WTC11 (cell line): ENCODE measurements at regions not wholly inside any gene's neighbourhood (a gene's known extent, or its start where the extent isn't known, plus 50 kb on each side); places are given as distances from the start of the nearest gene placed in this dataset.

Experiments used
- ATF2 ChIP-seq: sonication (generic); formaldehyde crosslinking; IDR thresholded peaks from 2 replicates; pipeline ENCODE4 v1.8.1; 2022; ENCODE audit warnings: low read depth, missing genetic modification reagents, borderline replicate concordance
- CREB1 ChIP-seq: sonication (generic); formaldehyde crosslinking; IDR thresholded peaks from 2 replicates; pipeline ENCODE4 v1.8.0; 2023; ENCODE audit warnings: mild to moderate bottlenecking, missing genetic modification reagents
- CTCF ChIP-seq: fragments of 200-600 bp; IDR thresholded peaks from 2 replicates; pipeline ENCODE4 v1.8.0; 2022; ENCODE audit warnings: antibody characterized with exemption
- FOXP1 ChIP-seq: sonication (generic); formaldehyde crosslinking; IDR thresholded peaks from 2 replicates; pipeline ENCODE4 v1.8.0; 2022; ENCODE audit warnings: missing genetic modification reagents, mild to moderate bottlenecking, moderate library complexity, borderline replicate concordance
- JUN ChIP-seq: sonication (generic); formaldehyde crosslinking; IDR thresholded peaks from 2 replicates; pipeline ENCODE4 v1.8.0; 2023; ENCODE audit warnings: mild to moderate bottlenecking, missing genetic modification reagents
- NR3C1 ChIP-seq: sonication (generic); formaldehyde crosslinking; conservative IDR thresholded peaks from 2 replicates; pipeline ENCODE4 v1.8.1; 2023; ENCODE audit warnings: low read depth, mild to moderate bottlenecking, missing genetic modification reagents
- SOX15 ChIP-seq: fragments of 250-450 bp; sonication (Bioruptor Pico); IDR thresholded peaks from 2 replicates; pipeline ENCODE4 v1.9.0; 2021; ENCODE audit warnings: mild to moderate bottlenecking
- TCF7 ChIP-seq: sonication (generic); formaldehyde crosslinking; IDR thresholded peaks from 2 replicates; pipeline ENCODE4 v1.8.0; 2022; ENCODE audit warnings: mild to moderate bottlenecking, low read depth, missing genetic modification reagents, moderate library complexity
- TP53 ChIP-seq: sonication (generic); formaldehyde crosslinking; IDR thresholded peaks from 2 replicates; pipeline ENCODE4 v1.8.1; 2023; ENCODE audit warnings: mild to moderate bottlenecking, missing genetic modification reagents
- ZNF263 ChIP-seq: sonication (generic); formaldehyde crosslinking; IDR thresholded peaks from 2 replicates; pipeline ENCODE4 v1.8.1; 2022; ENCODE audit warnings: low read depth, mild to moderate bottlenecking, moderate library complexity, missing genetic modification reagents
- ZNF396 ChIP-seq: fragments of 250-450 bp; sonication (Bioruptor Pico); IDR thresholded peaks from 2 replicates; pipeline ENCODE4 v1.8.0; 2021; ENCODE audit warnings: mild to moderate bottlenecking, moderate library complexity, borderline replicate concordance
- ZSCAN18 ChIP-seq: fragments of 250-450 bp; sonication (Bioruptor Pico); IDR thresholded peaks from 2 replicates; pipeline ENCODE4 v2.1.2; 2022; ENCODE audit warnings: mild to moderate bottlenecking, moderate library complexity
- TF ChIP-seq, protein P1 (sequence below): sonication (generic); formaldehyde crosslinking; IDR thresholded peaks from 2 replicates; pipeline ENCODE4 v1.8.0; 2022; ENCODE audit warnings: mild to moderate bottlenecking, missing genetic modification reagents

DNA sequence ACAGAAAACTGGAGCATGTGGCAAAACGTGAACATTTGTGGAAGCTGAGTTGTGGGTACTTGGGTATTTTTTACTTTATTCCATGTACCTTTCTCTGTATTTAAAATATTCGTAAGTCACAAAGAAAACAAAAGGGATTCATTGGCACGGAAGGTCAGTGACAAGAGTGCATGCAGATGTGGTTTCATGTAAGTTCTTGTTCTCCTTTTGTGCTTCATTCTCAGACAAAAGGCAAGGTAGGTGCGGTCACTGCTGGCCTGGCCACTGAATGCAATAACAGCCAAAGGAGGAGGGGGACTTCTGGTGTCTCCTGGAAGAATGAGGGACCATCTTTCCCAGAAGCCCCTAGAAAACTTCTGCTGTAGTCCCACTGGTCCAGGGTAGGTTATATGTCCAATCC, 200.0 kb upstream of the TOPAZ1 start:
- TF ChIP-seq CTCF (no peak), FOXP1 (CRISPR knock-in tag) (no peak), JUN (CRISPR knock-in tag) (no peak), ZNF263 (CRISPR knock-in tag) (no peak), ATF2 (CRISPR knock-in tag) (no peak), SOX15 (CRISPR knock-in tag) (no peak), CREB1 (CRISPR knock-in tag) (no peak), NR3C1 (CRISPR knock-in tag) (no peak), TCF7 (CRISPR knock-in tag) (no peak), TP53 (CRISPR knock-in tag) (no peak), ZSCAN18 (no peak), ZNF396 (CRISPR knock-in tag) (no peak)
- TF ChIP-seq, protein P1, sequence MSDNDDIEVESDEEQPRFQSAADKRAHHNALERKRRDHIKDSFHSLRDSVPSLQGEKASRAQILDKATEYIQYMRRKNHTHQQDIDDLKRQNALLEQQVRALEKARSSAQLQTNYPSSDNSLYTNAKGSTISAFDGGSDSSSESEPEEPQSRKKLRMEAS, result no peak
